Right lobe of liver (tissue), 4 donors: ENCODE measurements at regions not wholly inside any gene's neighbourhood (a gene's known extent, or its start where the extent isn't known, plus 50 kb on each side); places are given as distances from the start of the nearest gene placed in this dataset.

Source experiments
- CTCF ChIP-seq, 4 donors: fragments of 200-600 bp in 3 of 4; fragments of 450-650 bp in 1 of 4; IDR thresholded peaks; one replicate each; pipeline versions ENCODE4 v1.5.1 to v1.8.0; 2016 to 2022; ENCODE audit warnings: antibody characterized with exemption in 4 of 4, mild to moderate bottlenecking in 2 of 4
- POLR2A ChIP-seq: fragments of 450-650 bp; IDR thresholded peaks from one replicate; pipeline ENCODE4 v1.6.1; 2017; ENCODE audit warnings: antibody characterized with exemption, mild to moderate bottlenecking
- donor health status: DM: no; HTN: no; CAD: no.
- donor health status: DM: no; HTN: no; CAD: no.
- donor health status: DM: no; HTN: yes; CAD: no.

GRCh38 chr18:75863696-75864095 lies 436.2 kb upstream of the SMIM21 start:
- TF ChIP-seq CTCF (IDR thresholded peaks at IDR 0.05): no peak
- TF ChIP-seq POLR2A: no peak
